Thymus (tissue), 11 donors: ENCODE measurements at regions not wholly inside any gene's neighbourhood (a gene's known extent, or its start where the extent isn't known, plus 50 kb on each side); places are given as distances from the start of the nearest gene placed in this dataset.

Experiments
- DNase-seq, 9 donors: peaks; one replicate each; pipeline ENCODE4 v3.0.0-alpha.2; 2013; ENCODE audit warnings: low spot score in 9 of 9, low read depth in 6 of 9, missing footprints in 1 of 9
- H3K27ac ChIP-seq, 2 donors: one replicate each; pipeline ENCODE4 v1.5.1; 2013; ENCODE audit warnings: control low read depth in 1 of 2, low read depth in 1 of 2, low read length in 1 of 2, mild to moderate bottlenecking in 1 of 2, moderate library complexity in 1 of 2
- H3K27me3 ChIP-seq, 2 donors: one replicate each; pipeline ENCODE4 v1.5.1; 2013; ENCODE audit warnings: low read length in 1 of 2; ENCODE audit not compliant: control insufficient read depth in 2 of 2, insufficient read depth in 1 of 2
- H3K36me3 ChIP-seq, 2 donors: one replicate each; pipeline ENCODE4 v1.5.1; 2013; ENCODE audit warnings: low read length in 1 of 2, mild to moderate bottlenecking in 1 of 2, moderate library complexity in 1 of 2; ENCODE audit not compliant: control insufficient read depth in 2 of 2, insufficient read depth in 2 of 2
- H3K4me1 ChIP-seq, 2 donors: one replicate each; pipeline ENCODE4 v1.5.1; 2013; ENCODE audit warnings: low read length in 2 of 2; ENCODE audit not compliant: control insufficient read depth in 2 of 2, insufficient read depth in 2 of 2
- H3K4me3 ChIP-seq, 2 donors: one replicate each; pipeline ENCODE4 v1.5.1; 2013; ENCODE audit warnings: low read length in 2 of 2, control low read depth in 1 of 2, mild to moderate bottlenecking in 1 of 2
- H3K9me3 ChIP-seq, 2 donors: one replicate each; pipeline ENCODE4 v1.5.1; 2013; ENCODE audit warnings: low read length in 1 of 2, mild to moderate bottlenecking in 1 of 2; ENCODE audit not compliant: control insufficient read depth in 2 of 2, insufficient read depth in 1 of 2
- WGBS: extraction: QIAGEN DNeasy Blood & Tissue Kit; methylation state at CpG from one replicate; pipeline ENCODE4 v1.1.7; 2013; 5-methylcytosine and 5-hydroxymethylcytosine counted together
- donor health status: healthy.

DNA sequence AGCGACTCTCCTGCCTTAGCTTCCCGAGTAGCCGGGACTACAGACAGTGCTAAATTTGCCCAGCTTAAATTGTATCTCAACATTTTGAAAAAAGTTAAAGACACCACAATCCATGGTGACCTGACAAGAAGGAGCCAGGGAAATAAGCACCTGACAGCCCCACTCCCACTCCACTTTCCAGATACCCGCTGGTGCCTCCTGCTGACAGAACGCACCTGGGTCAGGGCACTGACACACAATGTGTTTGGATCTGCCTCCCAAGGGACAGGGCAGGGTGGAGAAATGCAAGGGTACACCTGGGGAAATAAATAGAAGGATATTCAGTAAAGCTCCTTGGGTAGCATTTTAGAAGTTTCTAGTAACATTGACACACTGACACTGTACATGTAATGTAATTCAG is 58.9 kb upstream of the OPN4 start:
- no peak for DNase-seq
- Histone ChIP-seq H3K27ac (no peak overlapping the region), H3K4me1 (peaks cover 0 to 7% of the 10 kb centered on the region in 2 donors), H3K4me3 (no peak overlapping the region), H3K27me3 (peaks cover 0 to 2% of the 10 kb centered on the region in 2 donors), H3K36me3 (no peaks in the 10 kb centered on the region), H3K9me3 (no peaks in the 10 kb centered on the region)
- WGBS: 98% methylated on average over 5 of the region's 5 CpGs

DNA sequence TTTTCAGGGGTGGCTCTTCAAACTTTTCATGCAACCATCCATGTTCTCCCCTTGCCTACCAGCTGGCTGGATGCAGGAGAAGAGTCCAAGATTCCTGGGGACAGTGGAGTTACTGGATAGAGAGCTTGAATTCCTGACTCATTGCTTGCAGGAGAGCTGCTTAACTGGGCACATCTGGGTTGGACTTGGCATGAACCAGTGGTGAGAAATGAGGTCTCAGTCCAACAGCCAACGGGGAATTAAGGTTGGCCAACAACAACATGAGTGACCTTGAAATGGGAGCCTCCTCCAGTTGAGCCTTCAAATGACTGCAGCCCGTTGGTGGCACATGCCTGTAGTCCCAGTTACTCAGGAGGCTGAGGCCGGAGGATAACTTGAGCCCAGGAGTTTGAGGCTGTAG is 58.1 kb upstream of the OPN4 start:
- Histone ChIP-seq H3K27ac (no peak overlapping the region), H3K27me3 (peaks cover 0 to 2% of the 10 kb centered on the region in 2 donors), H3K4me3 (no peak overlapping the region), H3K36me3 (no peaks in the 10 kb centered on the region), H3K4me1 (peaks cover 0 to 7% of the 10 kb centered on the region in 2 donors), H3K9me3 (no peaks in the 10 kb centered on the region)
- 96% methylated on average over 3 of the region's 3 CpGs for WGBS
- no peak for DNase-seq

DNA sequence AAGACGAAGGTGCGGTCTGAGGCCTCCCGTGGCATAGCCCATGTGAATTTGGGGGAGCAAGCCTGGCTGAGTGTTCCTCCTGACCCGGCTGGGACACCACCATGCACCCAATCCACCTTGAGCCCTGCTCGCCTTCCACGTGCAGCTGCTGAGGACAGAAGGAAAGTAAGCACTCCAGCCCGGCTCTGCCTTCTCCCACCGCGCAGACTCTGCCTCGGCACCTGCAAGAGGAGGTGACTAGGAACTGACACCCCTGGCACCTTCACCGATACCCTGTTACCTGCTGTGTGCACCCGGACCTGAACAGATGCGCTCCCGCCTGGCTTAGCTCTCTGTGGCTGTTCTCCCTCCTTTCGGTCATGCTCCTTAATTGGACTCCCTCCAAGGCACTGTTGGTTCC is 57.0 kb upstream of the OPN4 start:
- no peaks in the 10 kb centered on the region for H3K9me3 ChIP-seq
- no peak overlapping the region for H3K4me3 ChIP-seq
- peaks cover 0 to 7% of the 10 kb centered on the region in 2 donors for H3K4me1 ChIP-seq
- H3K27me3 ChIP-seq: peaks cover 0 to 2% of the 10 kb centered on the region in 2 donors
- 96% methylated on average over 15 of the region's 15 CpGs for WGBS
- no peaks in the 10 kb centered on the region for H3K36me3 ChIP-seq
- no peak overlapping the region for H3K27ac ChIP-seq
- DNase-seq: no peak

DNA sequence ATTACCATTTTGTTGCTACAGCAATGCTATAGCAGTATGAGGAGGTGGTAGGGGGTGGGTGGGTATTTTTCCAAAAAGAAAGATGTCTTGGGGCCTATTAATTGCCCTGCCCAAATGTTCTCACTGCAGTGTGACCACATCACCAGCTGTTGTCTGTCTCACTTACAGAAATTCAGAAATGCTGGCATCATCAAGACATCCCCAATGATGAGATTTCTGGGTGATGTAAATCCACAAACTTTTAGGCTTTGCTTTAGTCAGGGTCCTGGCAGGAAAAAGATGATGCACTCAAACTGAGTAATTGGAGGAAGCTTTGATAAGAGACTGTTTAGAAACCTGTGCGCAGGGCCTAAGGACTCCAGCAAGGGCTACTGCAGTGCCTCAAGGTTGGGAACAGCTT is 56.2 kb upstream of the OPN4 start:
- Histone ChIP-seq H3K4me3 (no peak overlapping the region), H3K4me1 (peaks cover 0 to 7% of the 10 kb centered on the region in 2 donors), H3K27ac (no peak overlapping the region), H3K36me3 (no peaks in the 10 kb centered on the region), H3K9me3 (no peaks in the 10 kb centered on the region), H3K27me3 (peaks cover 0 to 2% of the 10 kb centered on the region in 2 donors)
- 98% methylated on average over 1 of the region's 1 CpG for WGBS
- no peak for DNase-seq

DNA sequence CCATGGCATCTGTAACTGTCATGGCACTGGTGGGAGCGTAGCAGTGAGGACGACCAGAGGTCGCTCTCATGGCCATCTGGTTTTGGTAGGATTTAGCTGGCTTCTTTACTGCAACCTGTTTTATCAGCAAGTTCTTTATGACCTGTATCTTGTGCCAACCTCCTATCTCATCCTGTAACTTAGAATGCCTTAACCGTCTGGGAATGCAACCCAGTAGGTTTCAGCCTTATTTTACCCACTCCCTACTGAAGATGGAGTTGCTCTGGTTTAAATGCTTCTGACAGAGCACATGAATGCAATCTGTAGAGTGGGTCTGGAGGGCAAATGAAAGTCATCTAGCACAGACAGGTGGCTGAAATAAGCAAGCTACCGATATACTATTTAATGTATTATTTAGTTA is 55.3 kb upstream of the OPN4 start:
- Histone ChIP-seq H3K9me3 (no peaks in the 10 kb centered on the region), H3K36me3 (no peaks in the 10 kb centered on the region), H3K4me1 (peaks cover 0 to 7% of the 10 kb centered on the region in 2 donors), H3K27me3 (peaks cover 0 to 2% of the 10 kb centered on the region in 2 donors), H3K4me3 (no peak overlapping the region), H3K27ac (no peak overlapping the region)
- no peak for DNase-seq
- WGBS: 90% methylated on average over 5 of the region's 5 CpGs

DNA sequence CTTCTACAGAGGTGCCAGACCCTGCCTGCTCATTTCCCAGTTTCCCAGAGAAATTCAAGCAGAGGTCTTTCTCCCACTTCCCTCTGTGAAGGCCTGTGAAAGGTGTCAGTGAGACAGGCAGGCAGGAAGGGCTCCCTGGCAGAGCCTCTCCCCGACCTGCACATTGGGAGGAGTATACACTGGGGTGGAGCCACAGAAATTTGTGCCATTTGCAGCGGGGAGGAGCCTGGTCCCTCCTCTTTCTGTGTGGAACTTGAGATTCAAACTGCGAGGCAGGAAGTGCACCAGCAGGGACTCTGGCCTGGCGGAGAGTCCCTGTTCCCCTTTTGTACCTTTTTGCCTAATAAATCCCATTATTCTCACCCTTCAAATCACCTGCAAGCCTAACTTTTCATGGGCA is 54.6 kb upstream of the OPN4 start:
- no peak overlapping the region for H3K27ac ChIP-seq
- H3K36me3 ChIP-seq: no peaks in the 10 kb centered on the region
- H3K4me1 ChIP-seq: peaks cover 0 to 7% of the 10 kb centered on the region in 2 donors
- WGBS: 39% methylated on average over 4 of the region's 4 CpGs
- H3K27me3 ChIP-seq: peaks cover 0 to 2% of the 10 kb centered on the region in 2 donors
- H3K9me3 ChIP-seq: no peaks in the 10 kb centered on the region
- peak in 6 of 9 donors; percentile 7 to 57 (median 15) for DNase-seq
- no peak overlapping the region for H3K4me3 ChIP-seq

DNA sequence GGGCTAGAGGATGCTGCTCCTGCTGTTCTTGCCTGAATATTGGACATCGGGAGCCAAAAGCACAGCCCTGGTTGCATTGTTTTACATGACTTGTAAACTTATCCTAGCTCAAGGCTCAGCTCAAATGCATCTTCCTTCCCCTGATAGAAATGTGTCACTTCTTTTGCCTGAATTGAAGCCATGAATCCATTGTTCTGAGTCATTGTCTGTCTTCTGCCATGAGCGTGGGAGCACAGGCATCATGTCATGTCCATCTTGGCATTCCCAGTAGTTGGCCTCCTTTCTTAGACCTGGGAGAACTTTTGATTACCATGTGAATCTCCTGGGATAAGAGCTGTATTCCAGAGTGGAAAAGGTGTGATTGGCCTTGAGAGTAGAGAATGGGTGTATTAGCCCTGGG is 54.1 kb upstream of the OPN4 start:
- no peak for DNase-seq
- peaks cover 0 to 2% of the 10 kb centered on the region in 2 donors for H3K27me3 ChIP-seq
- H3K4me1 ChIP-seq: peaks cover 0 to 7% of the 10 kb centered on the region in 2 donors
- H3K36me3 ChIP-seq: no peaks in the 10 kb centered on the region
- H3K27ac ChIP-seq: no peak overlapping the region
- H3K4me3 ChIP-seq: no peak overlapping the region
- no peaks in the 10 kb centered on the region for H3K9me3 ChIP-seq
- WGBS: over 99% methylated on average over 2 of the region's 2 CpGs

DNA sequence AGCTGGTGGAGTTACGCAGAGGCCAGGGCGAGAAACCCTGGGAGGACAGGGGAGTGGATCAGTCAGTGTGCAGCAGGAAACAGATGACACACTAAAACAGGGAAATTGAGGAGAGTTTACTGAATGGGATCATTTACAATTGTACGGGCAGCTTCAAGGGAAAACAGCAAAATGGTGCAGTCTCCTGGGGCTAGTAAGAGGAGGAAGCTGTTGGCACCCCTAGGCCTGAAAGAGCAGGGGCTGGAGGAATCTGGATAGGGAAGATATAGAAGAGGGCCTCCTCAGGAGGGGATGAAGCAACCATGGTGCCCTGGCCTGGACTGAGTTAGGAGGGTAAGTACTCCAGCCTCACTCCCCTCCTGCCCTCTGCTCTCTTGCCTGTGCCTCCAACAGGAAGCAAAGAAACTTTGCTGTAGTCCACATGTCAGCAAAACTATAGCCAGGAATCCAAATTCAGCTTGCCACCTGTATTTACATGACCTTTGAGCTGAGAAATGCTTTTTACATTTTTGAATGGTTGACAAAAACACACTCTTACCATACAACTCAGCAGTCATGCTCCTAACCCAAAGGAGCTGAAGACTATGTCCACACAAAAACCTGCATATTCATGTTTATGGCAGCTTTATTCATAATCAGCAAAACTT is 52.3 kb upstream of the OPN4 start:
- Histone ChIP-seq H3K27me3 (peaks cover 0 to 2% of the 10 kb centered on the region in 2 donors), H3K4me1 (peaks cover 0 to 7% of the 10 kb centered on the region in 2 donors), H3K9me3 (no peaks in the 10 kb centered on the region), H3K27ac (no peak overlapping the region), H3K4me3 (no peak overlapping the region), H3K36me3 (no peaks in the 10 kb centered on the region)
- 92% methylated on average over 3 of the region's 3 CpGs for WGBS
- no peak for DNase-seq

DNA sequence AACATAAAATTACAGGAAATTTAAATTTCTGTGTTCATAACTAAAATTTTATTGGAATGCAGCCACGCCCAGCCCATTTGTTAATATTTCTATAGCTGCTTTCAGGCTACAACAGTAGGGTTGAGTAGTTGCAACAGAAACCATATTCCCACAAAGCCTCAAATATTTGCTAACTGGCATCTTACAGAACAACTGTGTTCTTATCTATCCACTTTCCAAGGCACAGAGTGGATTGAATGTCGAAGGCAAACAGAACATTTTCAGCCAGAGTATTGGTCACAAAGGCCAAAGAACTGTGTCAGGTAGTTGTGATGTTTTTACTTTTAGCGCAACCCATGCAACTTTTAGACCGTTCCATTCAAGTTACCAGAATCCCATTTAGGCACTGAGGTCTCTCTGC is 51.1 kb upstream of the OPN4 start:
- Histone ChIP-seq H3K27me3 (no peaks in the 10 kb centered on the region), H3K4me3 (no peak overlapping the region), H3K27ac (no peak overlapping the region), H3K9me3 (no peaks in the 10 kb centered on the region), H3K36me3 (no peaks in the 10 kb centered on the region), H3K4me1 (peaks cover 0 to 7% of the 10 kb centered on the region in 2 donors)
- DNase-seq: no peak
- WGBS: 97% methylated on average over 4 of the region's 4 CpGs
